ENCODE measurements at regions not wholly inside any gene's neighbourhood (a gene's known extent, or its start where the extent isn't known, plus 50 kb on each side); places are given as distances from the start of the nearest gene placed in this dataset.

DNA sequence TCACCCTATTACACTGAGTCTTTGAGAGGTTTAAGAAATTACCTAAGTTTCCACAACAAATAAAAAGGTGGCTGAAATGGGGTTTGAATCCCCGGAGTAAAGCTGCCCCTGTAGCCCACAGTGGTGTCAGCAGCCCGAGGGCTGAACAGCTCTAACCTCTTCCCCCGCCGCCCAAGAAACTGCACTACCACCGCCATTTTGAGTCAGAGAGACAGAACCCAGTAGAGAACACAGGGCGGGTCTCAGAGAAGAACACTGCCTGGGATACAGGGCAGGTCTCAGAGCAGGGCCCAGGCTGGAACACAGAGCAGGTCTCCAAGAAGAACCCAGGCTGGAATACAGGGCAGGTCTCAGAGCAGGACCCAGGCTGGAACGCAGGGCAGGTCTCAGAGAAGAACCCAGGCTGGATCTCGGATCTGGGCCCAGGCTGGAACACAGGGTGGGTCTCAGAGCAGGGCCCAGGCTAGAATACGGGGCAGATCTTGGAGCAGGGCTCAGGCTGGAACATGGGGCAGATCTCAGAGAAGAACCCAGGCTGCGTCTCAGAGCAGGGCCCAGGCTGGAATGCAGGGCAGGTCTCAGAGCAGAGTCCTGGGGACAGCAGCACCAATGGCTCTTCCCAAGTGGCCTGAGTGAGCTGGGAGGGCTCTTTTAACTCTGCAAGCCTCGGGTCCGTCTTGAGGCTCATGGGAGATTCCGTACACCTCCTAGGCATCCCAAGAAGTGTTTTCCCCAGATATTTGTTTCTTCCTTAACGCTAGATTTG is 85.9 kb upstream of the LANCL2 start (continued):
- TF ChIP-seq MAFK (IDR thresholded peaks at IDR 0.05; ENCODE audit: low read depth, low read length), result no peak
- TF ChIP-seq EZH2 (IDR thresholded peaks at IDR 0.05; ENCODE audit: low read depth, low read length, severe bottlenecking), result no peak

Measured in H1 (cell line).